ENCODE measurements at regions not wholly inside any gene's neighbourhood (a gene's known extent, or its start where the extent isn't known, plus 50 kb on each side); places are given as distances from the start of the nearest gene placed in this dataset.
A peak's percentile ranks its signal among the peaks of the same experiment; 100 is the strongest.

- H3K4me3 ChIP-seq (ENCODE audit: low read length), result no peak overlapping the region
- no peak for TF ChIP-seq CTCF (IDR thresholded peaks at IDR 0.05; ENCODE audit: insufficient read depth, low read depth, low read length, missing control alignments)
- peak; percentile 54 for DNase-seq (ENCODE audit: low read depth)
These were observed 153.0 kb upstream of the ANK3 start for GRCh38 chr10:60542657-60543056.

- no peak for DNase-seq (ENCODE audit: low read depth)
These were observed 151.8 kb upstream of the ANK3 start for GRCh38 chr10:60541451-60541850.

GRCh38 chr10:60537697-60538096, 148.0 kb upstream of the ANK3 start:
- no peak overlapping the region for H3K4me3 ChIP-seq (ENCODE audit: low read length)
- TF ChIP-seq CTCF (IDR thresholded peaks at IDR 0.05; ENCODE audit: insufficient read depth, low read depth, low read length, missing control alignments), result no peak
- DNase-seq (ENCODE audit: low read depth), result peak; percentile 44

More at GRCh38 chr10:60541451-60541850, 151.8 kb upstream of the ANK3 start:
- no peak overlapping the region for H3K4me3 ChIP-seq (ENCODE audit: low read length)
- TF ChIP-seq CTCF (IDR thresholded peaks at IDR 0.05; ENCODE audit: insufficient read depth, low read depth, low read length, missing control alignments), result no peak

- peak; percentile 81 for DNase-seq (ENCODE audit: low read depth)
- H3K4me3 ChIP-seq (ENCODE audit: low read length), result no peak overlapping the region
- TF ChIP-seq CTCF (IDR thresholded peaks at IDR 0.05; ENCODE audit: insufficient read depth, low read depth, low read length, missing control alignments), result no peak
These were observed 146.9 kb upstream of the ANK3 start for GRCh38 chr10:60536529-60537114.

- no peak for TF ChIP-seq CTCF (IDR thresholded peaks at IDR 0.05; ENCODE audit: insufficient read depth, low read depth, low read length, missing control alignments)
- DNase-seq (ENCODE audit: low read depth), result no peak
- no peak overlapping the region for H3K4me3 ChIP-seq (ENCODE audit: low read length)
These were observed 145.8 kb upstream of the ANK3 start for GRCh38 chr10:60535427-60535826.

GRCh38 chr10:60534761-60535389, 145.2 kb upstream of the ANK3 start:
- DNase-seq (ENCODE audit: low read depth), result no peak
- no peak for TF ChIP-seq CTCF (IDR thresholded peaks at IDR 0.05; ENCODE audit: insufficient read depth, low read depth, low read length, missing control alignments)
- no peak overlapping the region for H3K4me3 ChIP-seq (ENCODE audit: low read length)

Data from epithelial cell of esophagus (primary cell).